WTC11 (cell line): ENCODE measurements at regions not wholly inside any gene's neighbourhood (a gene's known extent, or its start where the extent isn't known, plus 50 kb on each side); places are given as distances from the start of the nearest gene placed in this dataset.

ENCODE experiments used
- ATAC-seq: fragments of 200-7000 bp; cut with Tn5 transposase; 2 replicates; pipeline ENCODE4 v1.10.0; 2021; ENCODE audit warnings: mild to moderate bottlenecking, moderate library complexity
- CTCF ChIA-PET: fragments of 300-600 bp; sonication (Branson Sonifier 250); formaldehyde crosslinking; loops from one replicate; lab custom pipeline; 2021; ENCODE audit warnings: antibody characterized with exemption; lab: Charles Lee
- POLR2A ChIA-PET: fragments of 350-600 bp; sonication (Branson Sonifier 250); formaldehyde crosslinking; loops from one replicate; lab custom pipeline; 2021; ENCODE audit warnings: antibody characterized with exemption; lab: Charles Lee
- DNase-seq: peaks from one replicate; pipeline ENCODE4 v3.0.0; 2021; ENCODE audit warnings: low spot score
- H3K27ac Mint-ChIP-seq: 2 replicates; pipeline ENCODE4 v1.8.0; 2021; ENCODE audit warnings: mixed read lengths
- H3K27me3 Mint-ChIP-seq: 2 replicates; pipeline ENCODE4 v1.8.0; 2021; ENCODE audit warnings: low read depth, mild to moderate bottlenecking, moderate library complexity, mixed read lengths
- H3K36me3 Mint-ChIP-seq: 2 replicates; pipeline ENCODE4 v1.8.0; 2021; ENCODE audit warnings: mixed read lengths
- H3K4me1 Mint-ChIP-seq: 2 replicates; pipeline ENCODE4 v1.8.0; 2022; ENCODE audit warnings: mixed read lengths
- H3K4me3 Mint-ChIP-seq: 2 replicates; pipeline ENCODE4 v1.8.0; 2021; ENCODE audit warnings: mild to moderate bottlenecking, moderate library complexity, mixed read lengths
- H3K9me3 Mint-ChIP-seq: 2 replicates; pipeline ENCODE4 v1.8.0; 2021; ENCODE audit warnings: mixed read lengths
- CDX4 ChIP-seq: fragments of 250-450 bp; sonication (Bioruptor Pico); IDR thresholded peaks from 2 replicates; pipeline ENCODE4 v1.9.0; 2021; ENCODE audit warnings: moderate library complexity, mild to moderate bottlenecking, inconsistent platforms, borderline replicate concordance
- CREB1 ChIP-seq: sonication (generic); formaldehyde crosslinking; IDR thresholded peaks from 2 replicates; pipeline ENCODE4 v1.8.0; 2023; ENCODE audit warnings: mild to moderate bottlenecking, missing genetic modification reagents
- ELF4 ChIP-seq: sonication (generic); formaldehyde crosslinking; IDR thresholded peaks from 2 replicates; pipeline ENCODE4 v1.8.1; 2022; ENCODE audit warnings: low read depth, mild to moderate bottlenecking, moderate library complexity, missing genetic modification reagents
- ESRRA ChIP-seq: sonication (generic); formaldehyde crosslinking; IDR thresholded peaks from 2 replicates; pipeline ENCODE4 v1.8.1; 2022; ENCODE audit warnings: mild to moderate bottlenecking, missing genetic modification reagents, borderline replicate concordance
- HMGA2 ChIP-seq: fragments of 250-450 bp; sonication (Bioruptor Pico); IDR thresholded peaks from 2 replicates; pipeline ENCODE4 v1.4.0; 2021; ENCODE audit warnings: mild to moderate bottlenecking, moderate library complexity
- HMGXB4 ChIP-seq: sonication (generic); formaldehyde crosslinking; IDR thresholded peaks from 2 replicates; pipeline ENCODE4 v1.8.1; 2023; ENCODE audit warnings: mild to moderate bottlenecking, moderate library complexity, missing genetic modification reagents
- IRF2 ChIP-seq: sonication (generic); formaldehyde crosslinking; IDR thresholded peaks from 2 replicates; pipeline ENCODE4 v1.8.0; 2022; ENCODE audit warnings: low read depth, missing genetic modification reagents, borderline replicate concordance
- NFATC4 ChIP-seq: fragments of 250-450 bp; sonication (Bioruptor Pico); IDR thresholded peaks from 2 replicates; pipeline ENCODE4 v1.9.0; 2021; ENCODE audit warnings: mild to moderate bottlenecking
- NFE2L1 ChIP-seq: sonication (generic); formaldehyde crosslinking; IDR thresholded peaks from 2 replicates; pipeline ENCODE4 v1.8.1; 2023; ENCODE audit warnings: missing genetic modification reagents
- NR2C2 ChIP-seq: sonication (generic); formaldehyde crosslinking; IDR thresholded peaks from 2 replicates; pipeline ENCODE4 v1.8.0; 2022; ENCODE audit warnings: mild to moderate bottlenecking, missing genetic modification reagents
- NR3C1 ChIP-seq: sonication (generic); formaldehyde crosslinking; conservative IDR thresholded peaks from 2 replicates; pipeline ENCODE4 v1.8.1; 2023; ENCODE audit warnings: low read depth, mild to moderate bottlenecking, missing genetic modification reagents
- TEAD1 ChIP-seq: sonication (generic); formaldehyde crosslinking; IDR thresholded peaks from 2 replicates; pipeline ENCODE4 v1.8.0; 2022; ENCODE audit warnings: mild to moderate bottlenecking, missing genetic modification reagents
- TP53 ChIP-seq: sonication (generic); formaldehyde crosslinking; IDR thresholded peaks from 2 replicates; pipeline ENCODE4 v1.8.1; 2023; ENCODE audit warnings: mild to moderate bottlenecking, missing genetic modification reagents
- ZNF138 ChIP-seq: sonication (generic); formaldehyde crosslinking; conservative IDR thresholded peaks from 2 replicates; pipeline ENCODE4 v1.8.1; 2022; ENCODE audit warnings: mild to moderate bottlenecking, moderate library complexity, missing genetic modification reagents
- ZNF263 ChIP-seq: sonication (generic); formaldehyde crosslinking; IDR thresholded peaks from 2 replicates; pipeline ENCODE4 v1.8.1; 2022; ENCODE audit warnings: low read depth, mild to moderate bottlenecking, moderate library complexity, missing genetic modification reagents
- ZNF532 ChIP-seq: fragments of 250-450 bp; sonication (Bioruptor Pico); IDR thresholded peaks from 2 replicates; pipeline ENCODE4 v1.9.0; 2021; ENCODE audit warnings: mild to moderate bottlenecking, borderline replicate concordance
- ZNF671 ChIP-seq: fragments of 250-450 bp; sonication (Bioruptor Pico); IDR thresholded peaks from 2 replicates; pipeline ENCODE4 v1.8.0; 2021; ENCODE audit warnings: mild to moderate bottlenecking
- TF ChIP-seq, protein P1 (sequence below): sonication (generic); formaldehyde crosslinking; IDR thresholded peaks from 2 replicates; pipeline ENCODE4 v1.8.0; 2022; ENCODE audit warnings: mild to moderate bottlenecking, missing genetic modification reagents
- TF ChIP-seq, protein P2 (sequence below): fragments of 250-450 bp; sonication (Bioruptor Pico); IDR thresholded peaks from 2 replicates; pipeline ENCODE4 v1.9.0; 2021; ENCODE audit warnings: mild to moderate bottlenecking
- TF ChIP-seq, protein P3 (sequence below): sonication (generic); formaldehyde crosslinking; IDR thresholded peaks from 2 replicates; pipeline ENCODE4 v1.8.0; 2023; ENCODE audit warnings: missing genetic modification reagents
- TF ChIP-seq, protein P4 (sequence below): fragments of 200-600 bp; IDR thresholded peaks from 2 replicates; pipeline ENCODE4 v1.8.0; 2022; ENCODE audit warnings: antibody characterized with exemption
- TF ChIP-seq, protein P5 (sequence below): sonication (generic); formaldehyde crosslinking; IDR thresholded peaks from 2 replicates; pipeline ENCODE4 v1.8.0; 2022; ENCODE audit warnings: mild to moderate bottlenecking, missing genetic modification reagents

DNA sequence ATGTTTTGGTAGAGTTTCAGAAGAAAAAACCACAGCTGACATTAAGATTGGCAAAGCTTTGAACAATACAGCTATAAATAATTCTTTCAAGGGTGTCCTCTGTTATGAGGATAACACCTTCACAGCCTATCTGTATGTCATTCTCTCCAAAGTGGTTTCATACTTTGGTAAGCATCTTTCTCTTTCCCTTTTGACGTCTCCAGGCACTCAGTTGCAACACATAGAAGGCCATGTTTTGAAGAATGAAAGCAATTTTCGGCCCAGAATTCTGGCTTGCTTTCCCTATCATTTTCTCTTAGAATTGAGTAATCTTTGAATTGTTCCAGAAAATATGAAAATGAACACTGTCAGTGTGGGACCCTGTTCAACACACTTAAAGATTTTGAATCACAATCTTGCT, 200.0 kb upstream of the CBLB start:
- ATAC-seq (no peak), DNase-seq (no peak)
- Mint-ChIP-seq H3K9me3 (peaks cover 32% of the 10 kb centered on the region), H3K4me3 (no peak overlapping the region), H3K4me1 (peaks cover 5% of the 10 kb centered on the region; the same call in 1 of the 2 replicates), H3K36me3 (peaks cover 18% of the 10 kb centered on the region), H3K27ac (no peak overlapping the region), H3K27me3 (no peaks in the 10 kb centered on the region)
- TF ChIP-seq NR3C1 (no peak), ELF4 (no peak), NFATC4 (CRISPR knock-in tag) (no peak), TEAD1 (no peak), CDX4 (CRISPR knock-in tag) (no peak), HMGA2 (CRISPR knock-in tag) (no peak), NR2C2 (CRISPR knock-in tag) (no peak)
- TF ChIP-seq, protein P1, sequence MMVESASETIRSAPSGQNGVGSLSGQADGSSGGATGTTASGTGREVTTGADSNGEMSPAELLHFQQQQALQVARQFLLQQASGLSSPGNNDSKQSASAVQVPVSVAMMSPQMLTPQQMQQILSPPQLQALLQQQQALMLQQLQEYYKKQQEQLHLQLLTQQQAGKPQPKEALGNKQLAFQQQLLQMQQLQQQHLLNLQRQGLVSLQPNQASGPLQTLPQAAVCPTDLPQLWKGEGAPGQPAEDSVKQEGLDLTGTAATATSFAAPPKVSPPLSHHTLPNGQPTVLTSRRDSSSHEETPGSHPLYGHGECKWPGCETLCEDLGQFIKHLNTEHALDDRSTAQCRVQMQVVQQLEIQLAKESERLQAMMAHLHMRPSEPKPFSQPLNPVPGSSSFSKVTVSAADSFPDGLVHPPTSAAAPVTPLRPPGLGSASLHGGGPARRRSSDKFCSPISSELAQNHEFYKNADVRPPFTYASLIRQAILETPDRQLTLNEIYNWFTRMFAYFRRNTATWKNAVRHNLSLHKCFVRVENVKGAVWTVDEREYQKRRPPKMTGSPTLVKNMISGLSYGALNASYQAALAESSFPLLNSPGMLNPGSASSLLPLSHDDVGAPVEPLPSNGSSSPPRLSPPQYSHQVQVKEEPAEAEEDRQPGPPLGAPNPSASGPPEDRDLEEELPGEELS: no peak
- TF ChIP-seq, protein P2, sequence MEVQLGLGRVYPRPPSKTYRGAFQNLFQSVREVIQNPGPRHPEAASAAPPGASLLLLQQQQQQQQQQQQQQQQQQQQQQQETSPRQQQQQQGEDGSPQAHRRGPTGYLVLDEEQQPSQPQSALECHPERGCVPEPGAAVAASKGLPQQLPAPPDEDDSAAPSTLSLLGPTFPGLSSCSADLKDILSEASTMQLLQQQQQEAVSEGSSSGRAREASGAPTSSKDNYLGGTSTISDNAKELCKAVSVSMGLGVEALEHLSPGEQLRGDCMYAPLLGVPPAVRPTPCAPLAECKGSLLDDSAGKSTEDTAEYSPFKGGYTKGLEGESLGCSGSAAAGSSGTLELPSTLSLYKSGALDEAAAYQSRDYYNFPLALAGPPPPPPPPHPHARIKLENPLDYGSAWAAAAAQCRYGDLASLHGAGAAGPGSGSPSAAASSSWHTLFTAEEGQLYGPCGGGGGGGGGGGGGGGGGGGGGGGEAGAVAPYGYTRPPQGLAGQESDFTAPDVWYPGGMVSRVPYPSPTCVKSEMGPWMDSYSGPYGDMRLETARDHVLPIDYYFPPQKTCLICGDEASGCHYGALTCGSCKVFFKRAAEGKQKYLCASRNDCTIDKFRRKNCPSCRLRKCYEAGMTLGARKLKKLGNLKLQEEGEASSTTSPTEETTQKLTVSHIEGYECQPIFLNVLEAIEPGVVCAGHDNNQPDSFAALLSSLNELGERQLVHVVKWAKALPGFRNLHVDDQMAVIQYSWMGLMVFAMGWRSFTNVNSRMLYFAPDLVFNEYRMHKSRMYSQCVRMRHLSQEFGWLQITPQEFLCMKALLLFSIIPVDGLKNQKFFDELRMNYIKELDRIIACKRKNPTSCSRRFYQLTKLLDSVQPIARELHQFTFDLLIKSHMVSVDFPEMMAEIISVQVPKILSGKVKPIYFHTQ (CRISPR knock-in tag): no peak
- CTCF ChIA-PET: no interaction called here
- POLR2A ChIA-PET: no interaction called here

- peaks cover 20% of the 10 kb centered on the region for H3K9me3 Mint-ChIP-seq
- POLR2A ChIA-PET: no interaction called here
- no peak overlapping the region for H3K27ac Mint-ChIP-seq
- no peak for ATAC-seq
- DNase-seq: no peak
- no peak overlapping the region for H3K4me3 Mint-ChIP-seq
- CTCF ChIA-PET: no interaction called here
- no peaks in the 10 kb centered on the region for H3K27me3 Mint-ChIP-seq
- peaks cover 5% of the 10 kb centered on the region; the same call in 1 of the 2 replicates for H3K4me1 Mint-ChIP-seq
- H3K36me3 Mint-ChIP-seq: peaks cover 8% of the 10 kb centered on the region
- no peak for TF ChIP-seq HMGXB4
- no peak for TF ChIP-seq ZNF671 (CRISPR knock-in tag)
- TF ChIP-seq ZNF138 (CRISPR knock-in tag): no peak
- TF ChIP-seq, protein P3, sequence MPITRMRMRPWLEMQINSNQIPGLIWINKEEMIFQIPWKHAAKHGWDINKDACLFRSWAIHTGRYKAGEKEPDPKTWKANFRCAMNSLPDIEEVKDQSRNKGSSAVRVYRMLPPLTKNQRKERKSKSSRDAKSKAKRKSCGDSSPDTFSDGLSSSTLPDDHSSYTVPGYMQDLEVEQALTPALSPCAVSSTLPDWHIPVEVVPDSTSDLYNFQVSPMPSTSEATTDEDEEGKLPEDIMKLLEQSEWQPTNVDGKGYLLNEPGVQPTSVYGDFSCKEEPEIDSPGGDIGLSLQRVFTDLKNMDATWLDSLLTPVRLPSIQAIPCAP (CRISPR knock-in tag): no peak
- TF ChIP-seq ESRRA (CRISPR knock-in tag): no peak
- no peak for TF ChIP-seq CREB1 (CRISPR knock-in tag)
- TF ChIP-seq, protein P4, sequence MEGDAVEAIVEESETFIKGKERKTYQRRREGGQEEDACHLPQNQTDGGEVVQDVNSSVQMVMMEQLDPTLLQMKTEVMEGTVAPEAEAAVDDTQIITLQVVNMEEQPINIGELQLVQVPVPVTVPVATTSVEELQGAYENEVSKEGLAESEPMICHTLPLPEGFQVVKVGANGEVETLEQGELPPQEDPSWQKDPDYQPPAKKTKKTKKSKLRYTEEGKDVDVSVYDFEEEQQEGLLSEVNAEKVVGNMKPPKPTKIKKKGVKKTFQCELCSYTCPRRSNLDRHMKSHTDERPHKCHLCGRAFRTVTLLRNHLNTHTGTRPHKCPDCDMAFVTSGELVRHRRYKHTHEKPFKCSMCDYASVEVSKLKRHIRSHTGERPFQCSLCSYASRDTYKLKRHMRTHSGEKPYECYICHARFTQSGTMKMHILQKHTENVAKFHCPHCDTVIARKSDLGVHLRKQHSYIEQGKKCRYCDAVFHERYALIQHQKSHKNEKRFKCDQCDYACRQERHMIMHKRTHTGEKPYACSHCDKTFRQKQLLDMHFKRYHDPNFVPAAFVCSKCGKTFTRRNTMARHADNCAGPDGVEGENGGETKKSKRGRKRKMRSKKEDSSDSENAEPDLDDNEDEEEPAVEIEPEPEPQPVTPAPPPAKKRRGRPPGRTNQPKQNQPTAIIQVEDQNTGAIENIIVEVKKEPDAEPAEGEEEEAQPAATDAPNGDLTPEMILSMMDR: no peak
- TF ChIP-seq ZNF532 (CRISPR knock-in tag): no peak
- no peak for TF ChIP-seq TP53
- TF ChIP-seq IRF2 (CRISPR knock-in tag): no peak
- TF ChIP-seq ZNF263 (CRISPR knock-in tag): no peak
- TF ChIP-seq NFE2L1: no peak
- TF ChIP-seq, protein P5, sequence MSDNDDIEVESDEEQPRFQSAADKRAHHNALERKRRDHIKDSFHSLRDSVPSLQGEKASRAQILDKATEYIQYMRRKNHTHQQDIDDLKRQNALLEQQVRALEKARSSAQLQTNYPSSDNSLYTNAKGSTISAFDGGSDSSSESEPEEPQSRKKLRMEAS (CRISPR knock-in tag): no peak
These were observed 201.4 kb upstream of the CBLB start for GRCh38 chr3:106070187-106070586.
